ENCODE measurements at regions not wholly inside any gene's neighbourhood (a gene's known extent, or its start where the extent isn't known, plus 50 kb on each side); places are given as distances from the start of the nearest gene placed in this dataset.
"Not testable (repeated sequence)": the region's sequence is repeated elsewhere in the genome, so short reads cannot be mapped to it uniquely, and the experiment has no call there.

DNA sequence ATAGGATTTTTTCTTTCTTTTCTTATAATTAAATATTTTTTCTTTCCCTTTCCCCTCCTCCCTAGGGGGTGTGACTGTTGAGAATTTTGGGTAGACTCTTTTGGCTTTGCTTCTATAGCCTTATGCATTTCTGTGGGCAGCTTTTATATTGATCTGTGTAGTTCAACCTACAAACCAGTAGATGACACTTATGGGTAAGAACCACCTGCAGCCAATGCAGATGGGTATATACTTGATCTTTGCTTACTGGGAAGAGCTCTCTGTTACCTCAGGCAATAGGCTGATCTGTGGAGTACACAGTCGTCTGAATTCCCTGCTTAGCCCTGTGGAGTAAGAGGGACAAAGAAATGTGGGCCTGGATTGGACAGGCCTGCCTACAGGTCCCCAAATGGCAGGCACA lies 102.7 kb upstream of the STARD4 start:
- no peak for DNase-seq (ENCODE audit: low read depth)
- no peak overlapping the region for H3K4me3 ChIP-seq (ENCODE audit: low read depth, low read length)
- TF ChIP-seq, protein P1, sequence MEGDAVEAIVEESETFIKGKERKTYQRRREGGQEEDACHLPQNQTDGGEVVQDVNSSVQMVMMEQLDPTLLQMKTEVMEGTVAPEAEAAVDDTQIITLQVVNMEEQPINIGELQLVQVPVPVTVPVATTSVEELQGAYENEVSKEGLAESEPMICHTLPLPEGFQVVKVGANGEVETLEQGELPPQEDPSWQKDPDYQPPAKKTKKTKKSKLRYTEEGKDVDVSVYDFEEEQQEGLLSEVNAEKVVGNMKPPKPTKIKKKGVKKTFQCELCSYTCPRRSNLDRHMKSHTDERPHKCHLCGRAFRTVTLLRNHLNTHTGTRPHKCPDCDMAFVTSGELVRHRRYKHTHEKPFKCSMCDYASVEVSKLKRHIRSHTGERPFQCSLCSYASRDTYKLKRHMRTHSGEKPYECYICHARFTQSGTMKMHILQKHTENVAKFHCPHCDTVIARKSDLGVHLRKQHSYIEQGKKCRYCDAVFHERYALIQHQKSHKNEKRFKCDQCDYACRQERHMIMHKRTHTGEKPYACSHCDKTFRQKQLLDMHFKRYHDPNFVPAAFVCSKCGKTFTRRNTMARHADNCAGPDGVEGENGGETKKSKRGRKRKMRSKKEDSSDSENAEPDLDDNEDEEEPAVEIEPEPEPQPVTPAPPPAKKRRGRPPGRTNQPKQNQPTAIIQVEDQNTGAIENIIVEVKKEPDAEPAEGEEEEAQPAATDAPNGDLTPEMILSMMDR (conservative IDR thresholded peaks at IDR 0.05; ENCODE audit: low read depth, low read length): no peak

DNA sequence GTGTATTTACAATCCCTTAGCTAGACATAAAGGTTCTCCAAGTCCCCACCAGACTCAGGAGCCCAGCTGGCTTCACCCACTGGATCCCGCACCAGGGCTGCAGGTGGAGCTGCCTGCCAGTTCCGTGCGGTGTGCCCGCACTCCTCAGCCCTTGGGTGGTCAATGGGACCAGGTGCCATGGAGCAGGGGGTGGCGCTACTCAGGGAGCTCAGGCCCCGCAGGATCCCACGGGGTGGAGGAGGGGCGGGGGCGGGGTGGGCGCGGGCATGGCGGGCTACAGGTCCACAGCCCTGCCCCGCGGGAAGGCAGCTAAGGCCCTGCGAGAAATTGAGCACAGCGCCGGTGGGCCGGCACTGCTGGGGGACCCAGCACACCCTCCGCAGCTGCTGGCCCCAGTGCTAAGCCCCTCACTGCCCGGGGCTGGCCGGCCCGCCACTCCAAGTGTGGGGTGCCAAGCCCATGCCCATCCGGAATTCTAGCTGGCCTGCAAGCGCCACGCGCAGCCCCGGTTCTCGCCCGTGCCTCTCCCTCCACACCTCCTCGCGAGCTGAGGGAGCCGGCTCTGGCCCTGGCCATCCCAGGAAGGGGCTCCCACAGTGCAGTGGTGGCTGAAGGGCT lies 99.8 kb upstream of the STARD4 start:
- not testable (repeated sequence) for DNase-seq (ENCODE audit: low read depth); H3K4me3 ChIP-seq (ENCODE audit: low read depth, low read length)

DNA sequence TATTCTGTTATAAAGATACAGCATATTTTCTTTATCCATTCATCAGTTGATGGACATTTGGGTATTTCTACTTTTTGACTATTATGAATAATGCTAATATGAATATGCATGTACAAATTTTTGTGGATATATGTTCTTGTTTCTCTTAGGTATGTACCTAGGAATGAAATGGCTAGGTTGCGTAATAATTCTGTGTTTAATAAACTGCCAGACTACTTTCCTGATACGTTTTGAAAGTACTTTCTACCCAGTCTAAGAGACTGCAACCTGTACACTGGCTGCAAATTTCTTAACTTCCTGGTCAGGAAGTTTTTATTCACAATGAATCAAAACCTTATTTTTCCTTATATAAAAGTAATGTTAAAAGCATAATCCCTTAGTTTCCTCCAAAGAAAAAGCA lies 93.9 kb upstream of the STARD4 start:
- DNase-seq (ENCODE audit: low read depth): no peak
- H3K4me3 ChIP-seq (ENCODE audit: low read depth, low read length): no peak overlapping the region
- TF ChIP-seq, protein P1 (conservative IDR thresholded peaks at IDR 0.05; ENCODE audit: low read depth, low read length): no peak

DNA sequence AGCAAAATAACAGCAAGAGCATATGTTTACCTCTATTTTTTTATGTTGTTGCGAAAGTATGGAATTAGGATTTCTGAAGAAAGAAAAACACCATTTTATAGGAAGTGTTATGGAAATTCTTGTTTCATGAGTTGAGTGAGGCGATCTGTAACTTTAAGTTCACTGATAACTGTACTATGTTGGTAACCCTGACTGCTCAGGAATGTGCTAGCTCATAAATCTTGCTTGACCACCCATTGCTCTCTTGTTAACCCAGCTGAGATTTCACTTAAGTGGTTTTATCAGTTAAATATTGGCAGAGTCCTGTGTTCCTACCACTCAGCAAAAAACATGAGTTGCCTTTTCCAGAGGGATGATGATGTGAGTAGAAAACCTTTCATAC lies 91.1 kb upstream of the STARD4 start:
- DNase-seq (ENCODE audit: low read depth): peak; percentile 73
- TF ChIP-seq, protein P1 (conservative IDR thresholded peaks at IDR 0.05; ENCODE audit: low read depth, low read length): no peak
- no peak overlapping the region for H3K4me3 ChIP-seq (ENCODE audit: low read depth, low read length)

DNA sequence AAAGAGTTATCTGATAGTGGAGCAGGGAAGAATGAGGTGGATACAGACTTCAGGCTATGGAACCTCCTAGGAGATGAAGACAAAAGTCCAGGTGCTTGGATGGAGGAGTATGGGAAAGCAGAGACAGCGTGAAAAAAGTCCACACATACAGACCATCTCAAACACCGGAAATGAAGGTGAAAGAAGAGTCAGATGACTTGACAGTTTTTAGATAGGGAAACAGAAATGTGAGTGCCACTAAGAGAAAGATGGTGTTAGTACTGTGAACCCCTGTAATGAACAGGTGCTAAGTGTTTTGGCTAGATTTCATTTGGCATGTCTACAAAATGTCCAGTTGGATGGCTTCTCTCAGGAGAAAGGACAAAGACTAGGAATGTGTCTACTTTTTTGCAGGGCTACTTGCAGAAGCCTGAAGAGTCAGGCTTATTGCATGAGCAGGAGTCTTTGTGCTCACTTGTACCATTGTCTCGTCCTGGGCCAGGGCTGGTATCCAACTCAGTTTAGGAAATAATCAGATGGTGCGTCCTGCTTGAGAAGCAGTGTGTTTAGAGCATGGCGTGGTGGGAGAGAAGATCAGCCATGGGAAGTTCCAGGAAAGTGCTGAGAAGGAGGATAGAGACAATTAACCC lies 90.6 kb upstream of the STARD4 start:
- peak; percentile 23 for DNase-seq (ENCODE audit: low read depth)
- H3K4me3 ChIP-seq (ENCODE audit: low read depth, low read length): no peak overlapping the region
- TF ChIP-seq, protein P1 (conservative IDR thresholded peaks at IDR 0.05; ENCODE audit: low read depth, low read length): no peak

DNA sequence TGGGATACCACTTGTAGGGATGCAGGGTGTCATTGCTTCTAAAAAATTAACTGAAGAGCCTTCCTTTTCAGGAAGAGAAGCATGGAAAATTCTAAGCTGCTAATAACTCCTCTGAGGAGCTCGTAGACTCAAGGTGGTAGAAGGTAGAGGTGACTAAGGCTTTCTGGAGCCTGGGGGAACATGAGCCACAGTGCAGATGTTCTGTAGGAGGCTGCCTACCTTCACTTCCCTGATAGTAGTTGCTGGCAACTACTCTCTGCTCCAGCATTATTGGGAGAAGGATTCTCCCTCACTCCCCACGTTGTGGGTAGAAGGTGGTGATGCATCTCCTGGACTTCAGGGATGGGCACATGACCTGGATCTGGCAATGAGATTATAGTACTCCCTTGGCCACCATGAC lies 86.7 kb upstream of the STARD4 start:
- no peak for DNase-seq (ENCODE audit: low read depth)
- TF ChIP-seq, protein P1 (conservative IDR thresholded peaks at IDR 0.05; ENCODE audit: low read depth, low read length): no peak
- no peak overlapping the region for H3K4me3 ChIP-seq (ENCODE audit: low read depth, low read length)

DNA sequence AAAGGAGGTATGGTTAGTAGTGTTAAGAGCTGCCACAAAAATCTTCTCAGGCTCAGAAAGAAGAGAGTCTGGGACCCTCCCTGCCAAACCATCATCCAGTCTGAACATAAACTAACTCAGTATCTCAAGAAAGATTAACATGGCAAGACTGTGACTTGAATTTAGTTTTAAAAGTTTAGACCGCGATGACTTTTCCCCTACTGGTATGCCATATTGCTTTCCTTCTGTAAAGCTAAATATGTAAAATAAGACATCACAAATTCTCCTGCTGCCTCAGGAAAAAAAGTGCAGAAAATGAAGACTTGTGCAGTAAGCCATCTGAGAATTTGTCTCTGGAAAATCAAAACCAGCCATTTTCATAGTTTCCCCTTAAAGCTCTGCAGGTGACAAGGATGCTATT lies 85.2 kb upstream of the STARD4 start:
- H3K4me3 ChIP-seq (ENCODE audit: low read depth, low read length): no peak overlapping the region
- DNase-seq (ENCODE audit: low read depth): no peak
- TF ChIP-seq, protein P1 (conservative IDR thresholded peaks at IDR 0.05; ENCODE audit: low read depth, low read length): no peak
